Neural progenitor cell (in vitro differentiated cells): ENCODE measurements at regions not wholly inside any gene's neighbourhood (a gene's known extent, or its start where the extent isn't known, plus 50 kb on each side); places are given as distances from the start of the nearest gene placed in this dataset.
A peak's percentile ranks its signal among the peaks of the same experiment; 100 is the strongest.

Experiments
- DNase-seq: peaks from one replicate; pipeline ENCODE4 v3.0.0-alpha.2; 2016; ENCODE audit warnings: low spot score
- H2AFZ ChIP-seq: fragments of 200-600 bp; sonication (generic); replicated peaks from 2 replicates; pipeline ENCODE4 v1.6.1; 2016; ENCODE audit warnings: antibody characterized with exemption
- H3F3A ChIP-seq: fragments of 200-600 bp; sonication (generic); 2 replicates; pipeline ENCODE4 v1.6.1; 2016; ENCODE audit warnings: antibody characterized with exemption, low read depth
- H3K27ac ChIP-seq: fragments of 200-600 bp; sonication (generic); 2 replicates; pipeline ENCODE4 v1.5.1; 2016; ENCODE audit warnings: mild to moderate bottlenecking
- H3K27me3 ChIP-seq: fragments of 200-600 bp; sonication (generic); 2 replicates; pipeline ENCODE4 v1.6.1; 2016; ENCODE audit warnings: mild to moderate bottlenecking, moderate library complexity
- H3K36me3 ChIP-seq: fragments of 200-600 bp; sonication (generic); 2 replicates; pipeline ENCODE4 v1.5.1; 2016
- H3K4me1 ChIP-seq: fragments of 200-600 bp; sonication (generic); 2 replicates; pipeline ENCODE4 v1.6.1; 2016; ENCODE audit warnings: mixed run types
- H3K4me2 ChIP-seq: fragments of 200-600 bp; sonication (generic); 2 replicates; pipeline ENCODE4 v1.6.1; 2016
- H3K4me3 ChIP-seq: fragments of 200-600 bp; sonication (generic); 2 replicates; pipeline ENCODE4 v1.5.1; 2016
- H3K79me2 ChIP-seq: fragments of 200-600 bp; sonication (generic); 2 replicates; pipeline ENCODE4 v1.6.1; 2016; ENCODE audit warnings: low read depth
- H3K9ac ChIP-seq: fragments of 200-600 bp; sonication (generic); 2 replicates; pipeline ENCODE4 v1.6.1; 2016
- H3K9me3 ChIP-seq: fragments of 200-600 bp; sonication (generic); 2 replicates; pipeline ENCODE4 v1.5.1; 2016; ENCODE audit warnings: low read depth
- H4K20me1 ChIP-seq: fragments of 200-600 bp; sonication (generic); 2 replicates; pipeline ENCODE4 v1.6.1; 2016; ENCODE audit warnings: low read depth
- H3K27ac Mint-ChIP-seq: 3 replicates; pipeline ENCODE4 v1.8.0; 2021; ENCODE audit warnings: mixed read lengths
- H3K27me3 Mint-ChIP-seq: 2 replicates; pipeline ENCODE4 v1.8.0; 2022; ENCODE audit warnings: low read depth, mild to moderate bottlenecking, inconsistent platforms, moderate library complexity, mixed read lengths; ENCODE audit not compliant: insufficient read depth
- H3K36me3 Mint-ChIP-seq: 3 replicates; pipeline ENCODE4 v1.8.0; 2021; ENCODE audit warnings: mixed read lengths
- H3K4me1 Mint-ChIP-seq: 3 replicates; pipeline ENCODE4 v1.8.0; 2021; ENCODE audit warnings: mixed read lengths
- H3K4me3 Mint-ChIP-seq: 3 replicates; pipeline ENCODE4 v1.8.0; 2021; ENCODE audit warnings: mild to moderate bottlenecking, moderate library complexity, mixed read lengths
- H3K9me3 Mint-ChIP-seq: 3 replicates; pipeline ENCODE4 v1.8.0; 2020; ENCODE audit warnings: mixed read lengths
- CTCF ChIP-seq: fragments of 200-600 bp; sonication (generic); IDR thresholded peaks from 2 replicates; pipeline ENCODE4 v1.5.1; 2017; ENCODE audit warnings: antibody characterized with exemption, mild to moderate bottlenecking
- EZH2 ChIP-seq: fragments of 200-600 bp; sonication (generic); IDR thresholded peaks from 2 replicates; pipeline ENCODE4 v1.6.1; 2017; ENCODE audit warnings: antibody characterized with exemption, mild to moderate bottlenecking, moderate library complexity
- EZH2phosphoT487 ChIP-seq: fragments of 200-600 bp; sonication (generic); IDR thresholded peaks from 2 replicates; pipeline ENCODE4 v1.6.1; 2017; ENCODE audit warnings: antibody characterized with exemption

- no peak overlapping the region for H3K27ac Mint-ChIP-seq
- no peak for DNase-seq
- H3K27me3 Mint-ChIP-seq: peaks cover 4% of the 10 kb centered on the region
- Histone ChIP-seq H3K9me3 (no peaks in the 10 kb centered on the region), H3K4me1 (no peaks in the 10 kb centered on the region), H3K27ac (no peak overlapping the region), H2AFZ (no peak overlapping the region), H3K79me2 (no peaks in the 10 kb centered on the region), H3K4me2 (no peak overlapping the region), H3K36me3 (no peaks in the 10 kb centered on the region), H3F3A (no peaks in the 10 kb centered on the region), H3K27me3 (no peaks in the 10 kb centered on the region), H3K9ac (no peak overlapping the region), H3K4me3 (no peak overlapping the region), H4K20me1 (no peaks in the 10 kb centered on the region)
- TF ChIP-seq EZH2phosphoT487 (no peak), CTCF (no peak)
- H3K4me3 Mint-ChIP-seq: no peak overlapping the region
- H3K9me3 Mint-ChIP-seq: peaks cover 20% of the 10 kb centered on the region
- H3K4me1 Mint-ChIP-seq: no peaks in the 10 kb centered on the region
- H3K36me3 Mint-ChIP-seq: no peaks in the 10 kb centered on the region
Measured at GRCh38 chr21:36640174-36640720, 58.7 kb upstream of the SIM2 start.

- no peaks in the 10 kb centered on the region for H3K36me3 Mint-ChIP-seq
- TF ChIP-seq CTCF: peak; percentile 31
- TF ChIP-seq EZH2: no peak
- no peak for TF ChIP-seq EZH2phosphoT487
- H3K4me1 Mint-ChIP-seq: no peaks in the 10 kb centered on the region
- no peak overlapping the region for H3K4me3 Mint-ChIP-seq
- H3K27me3 Mint-ChIP-seq: peaks cover 4% of the 10 kb centered on the region
- no peaks in the 10 kb centered on the region for H3K9me3 ChIP-seq
- H3K79me2 ChIP-seq: no peaks in the 10 kb centered on the region
- peaks cover 16% of the 10 kb centered on the region for H3K9me3 Mint-ChIP-seq
- H3K9ac ChIP-seq: no peak overlapping the region
- no peak overlapping the region for H3K27ac Mint-ChIP-seq
- no peak overlapping the region for H2AFZ ChIP-seq
- no peaks in the 10 kb centered on the region for H4K20me1 ChIP-seq
- DNase-seq: peak; percentile 53
- H3K27ac ChIP-seq: no peak overlapping the region
- H3K27me3 ChIP-seq: no peaks in the 10 kb centered on the region
- no peaks in the 10 kb centered on the region for H3K36me3 ChIP-seq
- H3K4me2 ChIP-seq: no peak overlapping the region
- H3F3A ChIP-seq: no peaks in the 10 kb centered on the region
- H3K4me1 ChIP-seq: no peaks in the 10 kb centered on the region
- H3K4me3 ChIP-seq: no peak overlapping the region
Measured at GRCh38 chr21:36640721-36641244, 58.1 kb upstream of the SIM2 start.

GRCh38 chr21:36641346-36641745 lies 57.6 kb upstream of the SIM2 start:
- no peak for DNase-seq
- Histone ChIP-seq H2AFZ (no peak overlapping the region), H4K20me1 (no peaks in the 10 kb centered on the region), H3F3A (no peaks in the 10 kb centered on the region), H3K9ac (no peak overlapping the region), H3K27ac (no peak overlapping the region), H3K9me3 (no peaks in the 10 kb centered on the region), H3K4me1 (no peaks in the 10 kb centered on the region), H3K36me3 (no peaks in the 10 kb centered on the region), H3K27me3 (no peaks in the 10 kb centered on the region), H3K79me2 (no peaks in the 10 kb centered on the region), H3K4me2 (no peak overlapping the region), H3K4me3 (no peak overlapping the region)
- no peaks in the 10 kb centered on the region for H3K36me3 Mint-ChIP-seq
- H3K27ac Mint-ChIP-seq: no peak overlapping the region
- H3K9me3 Mint-ChIP-seq: peaks cover 11% of the 10 kb centered on the region
- TF ChIP-seq EZH2phosphoT487: no peak
- TF ChIP-seq CTCF: no peak
- no peak for TF ChIP-seq EZH2
- no peaks in the 10 kb centered on the region for H3K4me1 Mint-ChIP-seq
- no peak overlapping the region for H3K4me3 Mint-ChIP-seq
- peaks cover 4% of the 10 kb centered on the region for H3K27me3 Mint-ChIP-seq
